Hepatocyte (in vitro differentiated cells): ENCODE measurements at regions not wholly inside any gene's neighbourhood (a gene's known extent, or its start where the extent isn't known, plus 50 kb on each side); places are given as distances from the start of the nearest gene placed in this dataset.

Experiments used
- DNase-seq: peaks from one replicate; pipeline ENCODE4 v3.0.0-alpha.2; 2016; ENCODE audit warnings: low spot score
- H2AFZ ChIP-seq: fragments of 200-600 bp; sonication (generic); 2 replicates; pipeline ENCODE4 v1.6.0; 2016; ENCODE audit warnings: antibody characterized with exemption, mild to moderate bottlenecking
- H3K27ac ChIP-seq: fragments of 200-600 bp; sonication (generic); 2 replicates; pipeline ENCODE4 v1.5.1; 2016; ENCODE audit warnings: mild to moderate bottlenecking
- H3K27me3 ChIP-seq: fragments of 200-600 bp; sonication (generic); 2 replicates; pipeline ENCODE4 v1.6.1; 2016
- H3K36me3 ChIP-seq: fragments of 200-600 bp; sonication (generic); replicated peaks from 2 replicates; pipeline ENCODE4 v1.5.1; 2016; ENCODE audit warnings: low read depth; ENCODE audit not compliant: insufficient read depth
- H3K4me1 ChIP-seq: fragments of 200-600 bp; sonication (generic); 2 replicates; pipeline ENCODE4 v1.5.1; 2016; ENCODE audit warnings: mild to moderate bottlenecking, moderate library complexity; ENCODE audit not compliant: insufficient read depth
- H3K4me2 ChIP-seq: fragments of 200-600 bp; sonication (generic); 2 replicates; pipeline ENCODE4 v1.6.0; 2016
- H3K4me3 ChIP-seq: fragments of 200-600 bp; sonication (generic); 2 replicates; pipeline ENCODE4 v1.5.1; 2016; ENCODE audit warnings: mild to moderate bottlenecking
- H3K79me2 ChIP-seq: fragments of 200-600 bp; sonication (generic); 2 replicates; pipeline ENCODE4 v1.6.0; 2017; ENCODE audit warnings: mild to moderate bottlenecking
- H3K9me2 ChIP-seq: fragments of 200-600 bp; sonication (generic); replicated peaks from 2 replicates; pipeline ENCODE4 v1.6.0; 2017; ENCODE audit warnings: mild to moderate bottlenecking; ENCODE audit not compliant: insufficient read depth
- H3K9me3 ChIP-seq: fragments of 200-600 bp; sonication (generic); 2 replicates; pipeline ENCODE4 v1.5.1; 2016; ENCODE audit warnings: low read depth, mild to moderate bottlenecking
- H4K20me1 ChIP-seq: fragments of 200-600 bp; sonication (generic); 2 replicates; pipeline ENCODE4 v1.6.0; 2016; ENCODE audit warnings: mild to moderate bottlenecking; ENCODE audit not compliant: insufficient read depth, poor library complexity, severe bottlenecking
- EZH2 ChIP-seq: fragments of 200-600 bp; sonication (generic); IDR thresholded peaks from 2 replicates; pipeline ENCODE4 v1.6.1; 2016; ENCODE audit warnings: antibody characterized with exemption, mild to moderate bottlenecking, borderline replicate concordance
- EZH2phosphoT487 ChIP-seq: fragments of 200-600 bp; sonication (generic); IDR thresholded peaks from one replicate; pipeline ENCODE4 v1.6.1; 2018; ENCODE audit warnings: antibody characterized with exemption, mild to moderate bottlenecking, low read depth, moderate library complexity; ENCODE audit not compliant: unreplicated experiment, severe bottlenecking
- WGBS: methylation state at CpG from one replicate; pipeline ENCODE4 v1.1.6; 2016; ENCODE audit warnings: low lambda C conversion rate; ENCODE audit errors: missing lambda C conversion rate; 5-methylcytosine and 5-hydroxymethylcytosine counted together
- TF ChIP-seq, protein P1 (sequence below): fragments of 200-600 bp; sonication (generic); IDR thresholded peaks from 2 replicates; pipeline ENCODE4 v1.5.1; 2016; ENCODE audit warnings: antibody characterized with exemption, mild to moderate bottlenecking; ENCODE audit not compliant: poor library complexity

DNA sequence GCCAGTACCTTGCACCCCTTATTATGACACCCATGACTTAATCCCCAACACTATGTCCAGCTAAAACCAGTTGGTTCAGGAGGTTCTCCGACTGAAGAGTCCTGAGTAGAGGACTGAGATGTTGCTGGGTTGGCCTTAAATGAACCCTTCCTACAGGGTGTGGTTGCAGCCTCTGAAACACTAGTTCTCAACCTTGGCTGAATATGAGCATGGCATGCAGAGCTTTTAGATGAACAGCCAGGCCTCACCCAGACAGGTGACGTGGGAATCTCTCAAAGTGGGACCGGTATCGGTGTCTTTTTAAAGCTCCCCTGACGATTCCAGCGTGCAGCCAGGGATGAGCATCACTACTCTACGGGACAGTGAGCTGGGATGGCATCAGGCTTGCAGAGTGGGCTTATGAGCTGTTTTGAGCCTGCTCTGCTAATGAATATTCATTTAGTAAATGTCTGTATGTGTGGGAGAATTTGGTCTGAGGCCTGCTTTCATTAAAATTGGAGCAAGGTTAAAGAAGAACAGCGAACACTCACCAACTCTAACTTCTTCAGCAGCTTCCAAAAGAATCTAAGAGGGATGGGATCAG is 79.7 kb upstream of the PRICKLE2 start:
- Histone ChIP-seq H3K36me3 (no peaks in the 10 kb centered on the region), H3K9me2 (no peaks in the 10 kb centered on the region), H3K79me2 (no peaks in the 10 kb centered on the region), H3K9me3 (no peaks in the 10 kb centered on the region), H4K20me1 (no peaks in the 10 kb centered on the region), H3K4me2 (no peak overlapping the region), H3K27ac (no peak overlapping the region), H3K4me3 (no peak overlapping the region), H3K27me3 (no peaks in the 10 kb centered on the region), H2AFZ (no peak overlapping the region), H3K4me1 (no peaks in the 10 kb centered on the region)
- no peak for TF ChIP-seq EZH2
- TF ChIP-seq, protein P1, sequence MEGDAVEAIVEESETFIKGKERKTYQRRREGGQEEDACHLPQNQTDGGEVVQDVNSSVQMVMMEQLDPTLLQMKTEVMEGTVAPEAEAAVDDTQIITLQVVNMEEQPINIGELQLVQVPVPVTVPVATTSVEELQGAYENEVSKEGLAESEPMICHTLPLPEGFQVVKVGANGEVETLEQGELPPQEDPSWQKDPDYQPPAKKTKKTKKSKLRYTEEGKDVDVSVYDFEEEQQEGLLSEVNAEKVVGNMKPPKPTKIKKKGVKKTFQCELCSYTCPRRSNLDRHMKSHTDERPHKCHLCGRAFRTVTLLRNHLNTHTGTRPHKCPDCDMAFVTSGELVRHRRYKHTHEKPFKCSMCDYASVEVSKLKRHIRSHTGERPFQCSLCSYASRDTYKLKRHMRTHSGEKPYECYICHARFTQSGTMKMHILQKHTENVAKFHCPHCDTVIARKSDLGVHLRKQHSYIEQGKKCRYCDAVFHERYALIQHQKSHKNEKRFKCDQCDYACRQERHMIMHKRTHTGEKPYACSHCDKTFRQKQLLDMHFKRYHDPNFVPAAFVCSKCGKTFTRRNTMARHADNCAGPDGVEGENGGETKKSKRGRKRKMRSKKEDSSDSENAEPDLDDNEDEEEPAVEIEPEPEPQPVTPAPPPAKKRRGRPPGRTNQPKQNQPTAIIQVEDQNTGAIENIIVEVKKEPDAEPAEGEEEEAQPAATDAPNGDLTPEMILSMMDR, result no peak
- no peak for TF ChIP-seq EZH2phosphoT487
- DNase-seq, result no peak
- WGBS, result 85% methylated on average over 8 of the region's 8 CpGs

DNA sequence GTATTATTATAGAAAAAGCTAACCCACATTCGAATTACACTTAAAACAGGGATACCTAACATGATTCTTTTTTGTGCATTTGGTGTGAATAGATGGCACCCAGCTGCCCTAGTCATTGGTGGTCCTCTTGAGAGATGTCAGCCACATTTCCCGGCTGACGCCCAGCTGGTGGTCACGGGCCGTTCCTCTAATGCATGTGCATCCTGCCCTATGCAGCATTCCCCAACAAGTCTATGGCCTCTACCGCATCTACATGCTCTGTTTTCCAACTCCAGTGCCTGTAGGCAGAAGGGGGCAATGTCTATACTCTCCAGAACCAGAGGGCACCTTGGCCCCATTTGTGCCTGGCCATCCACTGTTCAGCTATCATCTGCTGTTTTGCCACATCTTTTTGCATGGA is 78.6 kb upstream of the PRICKLE2 start:
- no peak for TF ChIP-seq EZH2phosphoT487
- TF ChIP-seq EZH2, result no peak
- TF ChIP-seq, protein P1, result no peak
- H3K27me3 ChIP-seq, result no peaks in the 10 kb centered on the region

GRCh38 chr3:64303401-64303800 is 78.1 kb upstream of the PRICKLE2 start:
- H3K27ac ChIP-seq, result no peak overlapping the region
- no peaks in the 10 kb centered on the region for H3K27me3 ChIP-seq
- WGBS, result 86% methylated on average over 6 of the region's 6 CpGs
- H3K4me3 ChIP-seq, result no peak overlapping the region
- no peaks in the 10 kb centered on the region for H3K79me2 ChIP-seq
- H3K9me3 ChIP-seq, result no peaks in the 10 kb centered on the region
- TF ChIP-seq EZH2, result no peak
- TF ChIP-seq, protein P1, result no peak
- TF ChIP-seq EZH2phosphoT487, result no peak
- H3K36me3 ChIP-seq, result no peaks in the 10 kb centered on the region
- H4K20me1 ChIP-seq, result no peaks in the 10 kb centered on the region
- H3K4me2 ChIP-seq, result no peak overlapping the region
- no peak overlapping the region for H2AFZ ChIP-seq
- H3K9me2 ChIP-seq, result no peaks in the 10 kb centered on the region
- H3K4me1 ChIP-seq, result no peaks in the 10 kb centered on the region
- DNase-seq, result no peak

More for the DNA sequence above, 78.6 kb upstream of the PRICKLE2 start:
- DNase-seq, result no peak
- Histone ChIP-seq H3K9me2 (no peaks in the 10 kb centered on the region), H3K4me1 (no peaks in the 10 kb centered on the region), H3K27ac (no peak overlapping the region), H3K4me2 (no peak overlapping the region), H4K20me1 (no peaks in the 10 kb centered on the region), H3K4me3 (no peak overlapping the region), H2AFZ (no peak overlapping the region), H3K9me3 (no peaks in the 10 kb centered on the region), H3K79me2 (no peaks in the 10 kb centered on the region), H3K36me3 (no peaks in the 10 kb centered on the region)
- 94% methylated on average over 6 of the region's 6 CpGs for WGBS
